NCI-H1417 treated with DMSO at 0.1 percent for 48 hours (cell line): ENCODE measurements at regions not wholly inside any gene's neighbourhood (a gene's known extent, or its start where the extent isn't known, plus 50 kb on each side); places are given as distances from the start of the nearest gene placed in this dataset.
"Not testable (repeated sequence)": the region's sequence is repeated elsewhere in the genome, so short reads cannot be mapped to it uniquely, and the experiment has no call there.

ENCODE experiments used
- DNase-seq: peaks from one replicate; lab custom pipeline; 2025; lab: John Stamatoyannopoulos, UW

GRCh38 chr9:83191154-83191553, 128.2 kb upstream of the RASEF start:
- DNase-seq, result no peak

GRCh38 chr9:83189026-83189425, 126.1 kb upstream of the RASEF start:
- not testable (repeated sequence) for DNase-seq

GRCh38 chr9:83188277-83188676, 125.3 kb upstream of the RASEF start:
- no peak for DNase-seq

GRCh38 chr9:83186155-83186737, 123.3 kb upstream of the RASEF start:
- DNase-seq, result no peak

GRCh38 chr9:83185488-83186154, 122.7 kb upstream of the RASEF start:
- no peak for DNase-seq

GRCh38 chr9:83183621-83184020, 120.7 kb upstream of the RASEF start:
- peak; percentile 47 for DNase-seq

GRCh38 chr9:83182071-83182470, 119.1 kb upstream of the RASEF start:
- no peak for DNase-seq

- no peak for DNase-seq
Measured at GRCh38 chr9:83178717-83179116, 115.8 kb upstream of the RASEF start.

GRCh38 chr9:83177747-83178146, 114.8 kb upstream of the RASEF start:
- no peak for DNase-seq

GRCh38 chr9:83167126-83167525, 104.2 kb upstream of the RASEF start:
- DNase-seq, result no peak

- peak; percentile 29 for DNase-seq
Measured at GRCh38 chr9:83166372-83166771, 103.4 kb upstream of the RASEF start.

- no peak for DNase-seq
Measured at GRCh38 chr9:83155733-83156132, 92.8 kb upstream of the RASEF start.

GRCh38 chr9:83154821-83155220, 91.9 kb upstream of the RASEF start:
- no peak for DNase-seq

GRCh38 chr9:83154087-83154736, 91.3 kb upstream of the RASEF start:
- DNase-seq, result no peak

GRCh38 chr9:83153030-83153429, 90.1 kb upstream of the RASEF start:
- DNase-seq, result no peak

GRCh38 chr9:83151627-83152137, 88.7 kb upstream of the RASEF start:
- no peak for DNase-seq

- no peak for DNase-seq
Measured at GRCh38 chr9:83147315-83148149, 84.6 kb upstream of the RASEF start.

GRCh38 chr9:83146325-83146724, 83.4 kb upstream of the RASEF start:
- no peak for DNase-seq

- no peak for DNase-seq
Measured at GRCh38 chr9:83144492-83144891, 81.5 kb upstream of the RASEF start.

GRCh38 chr9:83142389-83142788, 79.4 kb upstream of the RASEF start:
- no peak for DNase-seq

- no peak for DNase-seq
Measured at GRCh38 chr9:83141887-83142286, 78.9 kb upstream of the RASEF start.

GRCh38 chr9:83140061-83140460, 77.1 kb upstream of the RASEF start:
- DNase-seq, result no peak
